ENCODE measurements at regions not wholly inside any gene's neighbourhood (a gene's known extent, or its start where the extent isn't known, plus 50 kb on each side); places are given as distances from the start of the nearest gene placed in this dataset.

DNA sequence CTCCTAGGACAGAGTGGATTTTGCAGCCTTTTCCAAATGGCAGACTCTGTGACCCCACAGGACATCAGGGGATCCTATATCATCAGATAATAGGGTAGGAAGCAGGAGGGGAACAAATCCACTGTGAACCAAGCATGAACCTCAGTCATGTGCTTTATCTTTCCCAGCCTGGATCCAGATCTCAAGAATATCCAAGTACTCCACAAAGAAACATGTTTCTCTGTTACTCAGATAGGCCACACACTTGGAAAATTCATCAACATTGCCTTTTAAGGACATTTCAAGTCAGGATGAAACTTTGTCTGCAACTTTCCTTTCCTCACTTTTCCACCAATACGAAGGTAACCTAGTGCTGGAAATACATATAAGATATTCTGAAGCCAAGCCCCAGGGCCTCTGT lies 85.8 kb downstream of the RDH14 start:
- TF ChIP-seq, protein P1, sequence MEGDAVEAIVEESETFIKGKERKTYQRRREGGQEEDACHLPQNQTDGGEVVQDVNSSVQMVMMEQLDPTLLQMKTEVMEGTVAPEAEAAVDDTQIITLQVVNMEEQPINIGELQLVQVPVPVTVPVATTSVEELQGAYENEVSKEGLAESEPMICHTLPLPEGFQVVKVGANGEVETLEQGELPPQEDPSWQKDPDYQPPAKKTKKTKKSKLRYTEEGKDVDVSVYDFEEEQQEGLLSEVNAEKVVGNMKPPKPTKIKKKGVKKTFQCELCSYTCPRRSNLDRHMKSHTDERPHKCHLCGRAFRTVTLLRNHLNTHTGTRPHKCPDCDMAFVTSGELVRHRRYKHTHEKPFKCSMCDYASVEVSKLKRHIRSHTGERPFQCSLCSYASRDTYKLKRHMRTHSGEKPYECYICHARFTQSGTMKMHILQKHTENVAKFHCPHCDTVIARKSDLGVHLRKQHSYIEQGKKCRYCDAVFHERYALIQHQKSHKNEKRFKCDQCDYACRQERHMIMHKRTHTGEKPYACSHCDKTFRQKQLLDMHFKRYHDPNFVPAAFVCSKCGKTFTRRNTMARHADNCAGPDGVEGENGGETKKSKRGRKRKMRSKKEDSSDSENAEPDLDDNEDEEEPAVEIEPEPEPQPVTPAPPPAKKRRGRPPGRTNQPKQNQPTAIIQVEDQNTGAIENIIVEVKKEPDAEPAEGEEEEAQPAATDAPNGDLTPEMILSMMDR (IDR thresholded peaks at IDR 0.05; ENCODE audit: low read depth, low read length, poor library complexity, severe bottlenecking): no peak
- no peak for TF ChIP-seq EZH2phosphoT487 (IDR thresholded peaks at IDR 0.05; ENCODE audit: borderline replicate concordance, low read length)
